HPDE6-E6E7 (cell line): ENCODE measurements at regions not wholly inside any gene's neighbourhood (a gene's known extent, or its start where the extent isn't known, plus 50 kb on each side); places are given as distances from the start of the nearest gene placed in this dataset.
"Not testable (repeated sequence)": the region's sequence is repeated elsewhere in the genome, so short reads cannot be mapped to it uniquely, and the experiment has no call there.

Experiments
- DNase-seq: peaks from one replicate; pipeline ENCODE4 v3.0.0; 2011; ENCODE audit warnings: missing footprints; ENCODE audit errors: extremely low spot score

DNA sequence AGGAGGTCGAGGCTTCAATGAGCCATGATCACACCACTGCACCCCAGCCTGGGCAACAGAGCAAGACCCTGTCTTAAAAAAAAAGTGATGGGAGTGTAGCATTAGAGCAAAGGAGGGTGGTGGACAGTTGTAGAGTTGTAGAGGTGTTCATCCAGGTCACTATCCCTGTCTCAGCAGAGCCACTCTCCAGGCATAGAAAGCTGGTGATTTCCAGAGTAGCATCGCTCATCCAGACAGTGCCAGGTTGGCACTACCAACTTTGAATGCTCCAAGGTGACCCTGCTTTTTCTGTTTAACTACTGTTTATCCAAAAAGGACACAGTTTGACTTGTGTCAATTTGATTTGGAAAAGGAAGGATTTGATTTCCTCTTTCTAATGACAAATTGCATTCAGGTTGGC is 147.3 kb downstream of the USP46 start:
- no peak for DNase-seq

- no peak for DNase-seq
Measured at GRCh38 chr4:52512291-52512690, 146.8 kb downstream of the USP46 start.

DNA sequence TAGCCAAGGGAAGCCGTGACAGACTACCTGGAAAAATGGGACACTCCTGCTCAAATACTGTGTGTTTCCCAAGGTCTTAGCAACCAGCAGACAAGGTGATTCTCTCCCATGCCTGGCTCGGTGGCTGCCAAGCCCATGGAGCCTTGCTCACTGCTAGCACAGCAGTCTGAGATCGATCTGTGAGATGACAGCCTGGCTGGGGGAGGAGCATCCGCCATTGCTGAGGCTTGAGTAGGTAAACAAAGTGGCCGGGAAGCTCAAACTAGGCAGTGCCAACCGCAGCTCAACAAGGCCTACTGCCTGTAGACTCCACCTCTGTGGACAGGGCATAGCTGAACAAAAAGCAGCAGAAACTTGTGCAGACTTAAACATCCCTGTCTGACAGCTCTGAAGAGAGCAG is 137.0 kb downstream of the USP46 start:
- DNase-seq: not testable (repeated sequence)

DNA sequence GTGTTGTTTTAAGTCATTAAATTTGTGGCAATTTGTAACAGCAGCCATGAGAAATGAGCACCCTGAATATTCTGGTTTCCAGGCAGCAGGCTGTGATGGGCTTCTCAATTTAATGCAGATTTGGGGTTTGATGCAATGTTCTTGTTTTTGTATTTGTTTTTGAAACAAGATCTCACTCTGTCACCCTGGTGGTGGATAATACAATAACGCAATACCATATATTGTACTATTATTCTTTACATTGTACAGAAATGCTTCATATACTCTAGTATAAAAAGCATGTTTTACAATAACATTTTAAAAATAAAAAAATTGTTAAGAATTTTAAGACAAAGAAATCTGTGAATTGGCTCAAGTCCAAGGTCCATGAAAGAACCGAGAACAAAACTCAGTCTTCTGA is 129.1 kb downstream of the USP46 start:
- no peak for DNase-seq

- DNase-seq: no peak
Measured at GRCh38 chr4:52535793-52536192, 123.3 kb downstream of the USP46 start.
